HG02938 (cell line): ENCODE measurements at regions not wholly inside any gene's neighbourhood (a gene's known extent, or its start where the extent isn't known, plus 50 kb on each side); places are given as distances from the start of the nearest gene placed in this dataset.

Experiments
- ATAC-seq: cut with Tn5 transposase; IDR thresholded peaks from one replicate; pipeline ENCODE4 v1.9.1; 2021; ENCODE audit warnings: mild to moderate bottlenecking, moderate library complexity; ENCODE audit not compliant: unreplicated experiment

- no peak for ATAC-seq
Measured at GRCh38 chr7:16235147-16236114, 185.9 kb downstream of the CRPPA start.

DNA sequence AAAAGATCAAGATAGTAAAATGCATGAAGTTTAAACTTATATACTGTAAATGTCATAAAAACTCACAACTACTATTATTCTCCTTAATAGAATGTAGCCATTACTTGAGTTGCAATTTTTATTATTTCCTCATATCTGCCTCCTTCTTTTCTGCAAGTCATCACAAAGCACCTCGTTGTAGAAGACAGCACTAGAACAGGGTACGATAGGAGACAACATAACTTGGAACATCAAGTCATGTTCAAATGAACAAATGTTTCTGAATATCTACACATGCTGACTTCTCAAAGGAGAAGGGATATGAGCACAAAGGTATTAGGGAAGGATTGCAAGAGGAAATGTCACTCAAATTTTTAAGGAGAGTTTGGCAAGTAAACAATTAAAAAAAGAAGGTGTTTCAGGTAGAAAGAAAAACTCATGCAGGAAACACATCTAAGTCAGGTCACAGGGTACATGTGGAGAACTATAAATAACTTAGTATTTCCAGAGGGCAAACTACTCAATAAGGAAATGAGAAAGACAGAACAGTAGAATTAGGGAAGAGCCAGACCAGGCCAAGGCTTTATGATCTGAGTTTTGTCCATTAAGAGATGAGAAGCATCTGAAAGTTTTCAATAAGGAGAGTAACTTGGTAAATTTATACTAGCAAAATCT is 186.7 kb downstream of the CRPPA start:
- ATAC-seq, result no peak

- ATAC-seq, result no peak
Measured at GRCh38 chr7:16233517-16233916, 187.8 kb downstream of the CRPPA start.

- ATAC-seq, result no peak
Measured at GRCh38 chr7:16232273-16232672, 189.1 kb downstream of the CRPPA start.

DNA sequence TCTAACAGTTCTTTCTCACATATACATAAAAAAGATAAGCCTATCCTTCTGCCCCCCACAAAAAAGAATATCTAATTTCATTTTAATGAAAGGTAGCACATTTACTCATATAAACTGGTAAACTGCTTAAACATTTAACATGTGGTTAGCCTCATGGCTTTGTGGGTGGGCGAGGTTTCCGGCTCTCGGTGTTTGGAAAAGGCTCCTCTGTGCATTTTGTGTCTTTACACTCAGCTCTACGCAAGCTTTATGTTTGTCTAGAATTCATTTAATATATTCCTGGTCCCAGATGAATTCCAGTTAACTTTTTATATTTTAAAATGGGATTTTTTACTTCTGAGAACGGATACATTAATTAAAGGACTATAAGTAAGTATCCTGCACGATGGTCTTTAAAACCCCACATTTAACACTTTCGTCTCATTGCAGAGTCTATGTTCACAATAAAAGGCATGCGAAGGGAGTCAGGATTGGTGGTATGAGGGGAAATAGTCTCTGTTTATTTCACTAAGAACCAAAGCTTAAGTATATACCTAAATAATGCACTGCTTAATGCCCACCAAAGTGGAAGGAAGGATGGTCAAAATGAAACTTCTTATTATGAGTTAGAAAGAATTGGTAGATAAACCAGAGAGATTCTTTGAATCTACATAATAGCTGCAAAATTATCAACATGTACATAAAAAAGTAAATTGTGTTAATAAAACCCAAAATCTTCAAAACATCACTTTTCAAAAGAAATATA is 197.2 kb downstream of the CRPPA start:
- ATAC-seq, result no peak

- no peak for ATAC-seq
Measured at GRCh38 chr7:16212610-16213009, 208.7 kb downstream of the CRPPA start.

- ATAC-seq, result no peak
Measured at GRCh38 chr7:16212032-16212431, 209.3 kb downstream of the CRPPA start.

GRCh38 chr7:16211402-16211925 is 209.9 kb downstream of the CRPPA start:
- no peak for ATAC-seq

- no peak for ATAC-seq
Measured at GRCh38 chr7:16210171-16210570, 211.2 kb downstream of the CRPPA start.

GRCh38 chr7:16207321-16207720 is 214.0 kb downstream of the CRPPA start:
- ATAC-seq, result no peak

DNA sequence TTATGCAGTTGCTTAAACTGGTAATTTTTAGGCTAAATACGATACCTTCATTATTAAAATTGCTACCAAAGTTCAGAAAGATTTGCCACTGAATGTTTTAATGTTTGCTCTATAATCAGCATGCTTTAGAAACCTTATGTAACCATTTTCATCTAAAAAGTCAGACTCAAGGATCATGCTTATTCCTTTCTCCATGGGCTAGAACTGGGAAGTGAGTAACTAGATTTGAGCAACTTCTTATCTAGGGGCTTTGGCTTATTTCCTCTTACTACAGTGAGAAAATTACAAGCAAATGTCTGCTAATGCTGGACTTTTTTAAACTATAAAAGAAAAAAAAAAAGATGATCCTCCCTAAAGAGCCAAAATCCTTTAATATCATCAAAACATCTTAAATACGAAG is 215.9 kb downstream of the CRPPA start:
- ATAC-seq, result no peak

- ATAC-seq, result no peak
Measured at GRCh38 chr7:16204953-16205352, 216.4 kb downstream of the CRPPA start.

GRCh38 chr7:16203065-16203464 is 218.3 kb downstream of the CRPPA start:
- ATAC-seq, result no peak

- no peak for ATAC-seq
Measured at GRCh38 chr7:16202303-16202702, 219.0 kb downstream of the CRPPA start.

GRCh38 chr7:16200591-16200990 is 220.7 kb downstream of the CRPPA start:
- ATAC-seq, result no peak

DNA sequence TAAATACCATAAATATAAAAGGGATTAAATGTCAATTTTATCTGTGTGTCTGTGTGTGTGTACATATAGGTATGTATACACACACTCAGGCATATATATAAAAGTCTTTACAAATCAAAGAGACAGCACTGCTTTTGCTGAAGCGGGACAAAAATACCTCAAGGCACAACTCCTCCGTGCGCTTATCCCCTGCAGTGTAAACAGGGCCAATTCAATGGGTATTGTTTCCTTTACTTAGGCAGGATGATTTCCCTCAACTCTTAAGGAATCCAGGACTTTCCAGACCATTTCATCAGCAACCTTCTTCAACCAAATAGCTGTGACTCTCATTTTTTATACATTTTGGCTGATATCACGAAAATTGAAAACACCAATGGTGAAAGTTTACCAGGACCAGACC is 227.7 kb downstream of the CRPPA start:
- no peak for ATAC-seq

- no peak for ATAC-seq
Measured at GRCh38 chr7:16189026-16189715, 232.2 kb downstream of the CRPPA start.

DNA sequence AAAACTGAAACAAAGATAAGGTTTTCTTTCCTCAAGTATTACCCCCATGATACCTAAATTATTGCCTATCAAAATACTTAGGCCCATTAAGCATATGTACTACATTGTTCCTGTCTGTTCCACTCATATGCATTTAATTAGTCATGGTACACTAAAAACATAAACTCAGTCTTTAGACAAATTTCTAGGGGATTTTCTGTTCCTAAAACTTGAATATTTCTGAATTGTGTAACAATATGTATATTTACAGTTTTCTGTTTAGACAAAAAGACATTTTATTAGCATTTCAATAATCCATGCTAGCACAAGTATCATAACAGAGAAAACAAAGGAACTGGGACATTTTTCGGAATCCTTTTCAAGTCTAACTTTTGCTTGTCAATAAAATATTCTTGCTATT is 234.2 kb downstream of the CRPPA start:
- no peak for ATAC-seq

GRCh38 chr7:16178585-16178984 is 242.8 kb downstream of the CRPPA start:
- no peak for ATAC-seq

DNA sequence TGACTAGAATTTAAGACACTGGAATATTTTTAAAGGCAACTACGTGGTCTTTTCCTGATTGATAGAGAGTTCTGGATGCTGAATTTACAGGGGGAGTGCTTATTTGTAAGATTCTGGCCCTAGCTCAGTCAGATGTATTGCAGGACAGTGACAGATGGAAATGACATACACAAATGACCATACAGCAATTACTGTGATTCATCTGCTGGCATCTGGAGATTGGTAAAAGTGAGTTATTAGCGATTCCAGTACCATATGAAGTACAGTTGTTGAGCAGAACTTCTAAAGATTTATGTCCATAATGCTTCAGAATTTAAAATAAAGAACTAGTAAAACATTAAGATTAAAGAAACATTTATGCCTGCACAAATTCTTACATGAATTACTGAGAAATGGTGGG is 243.2 kb downstream of the CRPPA start:
- no peak for ATAC-seq

GRCh38 chr7:16174253-16174652 is 247.1 kb downstream of the CRPPA start:
- no peak for ATAC-seq
